ENCODE measurements at regions not wholly inside any gene's neighbourhood (a gene's known extent, or its start where the extent isn't known, plus 50 kb on each side); places are given as distances from the start of the nearest gene placed in this dataset.
"Not testable (repeated sequence)": the region's sequence is repeated elsewhere in the genome, so short reads cannot be mapped to it uniquely, and the experiment has no call there.

DNA sequence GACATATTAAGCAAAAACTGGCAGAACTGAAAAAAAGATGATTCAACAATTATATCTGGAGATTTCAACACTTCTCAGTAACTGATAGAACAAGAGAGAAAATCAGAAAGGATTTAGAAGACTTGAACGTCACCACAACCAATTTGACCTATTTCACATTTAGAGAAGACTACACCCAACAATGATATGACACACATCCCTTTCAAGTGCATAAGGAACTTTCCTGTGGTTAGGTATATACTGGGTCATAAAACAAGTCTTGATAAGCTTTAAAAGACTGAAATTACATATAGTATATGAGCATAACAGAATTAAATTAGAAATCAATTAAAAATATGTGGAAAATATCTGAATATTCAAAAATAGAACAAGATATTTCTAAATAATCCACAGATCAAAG is 201.2 kb upstream of the HAND2 start:
- no peak overlapping the region for H3K27ac Mint-ChIP-seq
- H3K9me3 Mint-ChIP-seq = peaks cover 0 to 8% (median 6%) of the 10 kb centered on the region in 5 donors
- no peak overlapping the region for H3K4me3 Mint-ChIP-seq
- no peak for DNase-seq
- Histone ChIP-seq H3K9me3 (ENCODE audit: low read length) (no peaks in the 10 kb centered on the region), H3K36me3 (ENCODE audit: insufficient read depth, low read length) (no peaks in the 10 kb centered on the region), H3K4me1 (ENCODE audit: insufficient read depth, low read length) (no peaks in the 10 kb centered on the region), H3K4me3 (ENCODE audit: low read length) (no peak overlapping the region), H3K27me3 (ENCODE audit: insufficient read depth, low read length, poor library complexity, severe bottlenecking) (no peaks in the 10 kb centered on the region), H3K27ac (ENCODE audit: low read depth, low read length) (no peak overlapping the region)
- H3K36me3 Mint-ChIP-seq = peaks cover 0 to 3% (median 0%) of the 10 kb centered on the region in 3 donors
- ChIA-PET POLR2A (no interaction called here), CTCF (no interaction called here)
- no peaks in the 10 kb centered on the region for H3K4me1 Mint-ChIP-seq
- H3K27me3 Mint-ChIP-seq = peaks cover 0 to 4% of the 10 kb centered on the region in 2 donors

DNA sequence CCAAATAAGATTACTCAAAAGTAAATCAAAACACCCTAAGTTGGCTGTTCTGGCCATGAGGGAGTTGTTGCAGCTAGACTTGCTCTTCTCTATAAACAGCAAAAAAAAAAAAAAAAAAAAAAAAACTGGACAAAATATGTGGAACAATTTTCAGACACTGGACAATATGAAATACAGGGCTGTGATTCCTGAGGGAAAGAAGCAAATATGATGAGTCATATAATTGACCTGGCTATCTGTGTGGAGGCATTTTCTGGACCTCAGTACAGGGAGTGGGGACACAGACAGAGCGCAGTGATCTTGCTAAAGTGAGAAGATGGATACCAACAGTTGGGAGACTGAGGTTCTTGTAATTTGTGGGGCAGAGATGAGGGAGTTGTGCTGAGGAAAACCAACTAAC is 192.0 kb upstream of the HAND2 start:
- DNase-seq = no peak
- ChIA-PET CTCF (no interaction called here), POLR2A (no interaction called here)
- H3K36me3 Mint-ChIP-seq = peaks cover 0 to 3% (median 0%) of the 10 kb centered on the region in 3 donors
- Histone ChIP-seq H3K4me3 (ENCODE audit: low read length) (no peak overlapping the region), H3K4me1 (ENCODE audit: insufficient read depth, low read length) (no peaks in the 10 kb centered on the region), H3K36me3 (ENCODE audit: insufficient read depth, low read length) (no peaks in the 10 kb centered on the region), H3K9me3 (ENCODE audit: low read length) (no peaks in the 10 kb centered on the region), H3K27ac (ENCODE audit: low read depth, low read length) (no peak overlapping the region), H3K27me3 (ENCODE audit: insufficient read depth, low read length, poor library complexity, severe bottlenecking) (no peaks in the 10 kb centered on the region)
- peaks cover 0 to 2% of the 10 kb centered on the region in 2 donors for H3K27me3 Mint-ChIP-seq
- H3K9me3 Mint-ChIP-seq = peaks cover 11 to 20% (median 16%) of the 10 kb centered on the region in 5 donors
- no peaks in the 10 kb centered on the region for H3K4me1 Mint-ChIP-seq
- H3K27ac Mint-ChIP-seq = no peak overlapping the region
- H3K4me3 Mint-ChIP-seq = no peak overlapping the region

DNA sequence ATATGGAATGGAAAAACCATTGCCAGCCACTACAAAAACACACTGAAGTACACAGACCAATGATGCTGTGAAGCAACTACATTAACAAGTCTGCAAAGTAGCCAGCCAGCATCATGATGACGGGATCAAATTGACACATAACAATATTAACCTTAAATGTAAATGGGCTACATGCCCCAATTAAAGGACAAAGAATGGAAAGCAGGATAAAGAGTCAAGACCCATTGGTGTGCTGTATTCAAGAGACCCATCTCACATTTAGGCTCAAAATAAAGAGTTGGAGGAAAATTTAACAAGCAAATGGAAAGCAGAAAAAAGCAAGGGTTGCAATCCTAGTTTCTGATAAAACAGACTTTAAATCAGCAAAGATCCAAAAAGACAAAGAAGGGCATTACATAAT is 188.5 kb upstream of the HAND2 start:
- peaks cover 11 to 20% (median 15%) of the 10 kb centered on the region in 5 donors for H3K9me3 Mint-ChIP-seq
- DNase-seq; H3K4me3 Mint-ChIP-seq; H3K27ac ChIP-seq (ENCODE audit: low read depth, low read length); H3K9me3 ChIP-seq (ENCODE audit: low read length); H3K27ac Mint-ChIP-seq; H3K27me3 ChIP-seq (ENCODE audit: insufficient read depth, low read length, poor library complexity, severe bottlenecking); H3K36me3 Mint-ChIP-seq; CTCF ChIA-PET; H3K36me3 ChIP-seq (ENCODE audit: insufficient read depth, low read length); POLR2A ChIA-PET; H3K4me1 ChIP-seq (ENCODE audit: insufficient read depth, low read length); H3K27me3 Mint-ChIP-seq; H3K4me1 Mint-ChIP-seq; H3K4me3 ChIP-seq (ENCODE audit: low read length): not testable (repeated sequence)

DNA sequence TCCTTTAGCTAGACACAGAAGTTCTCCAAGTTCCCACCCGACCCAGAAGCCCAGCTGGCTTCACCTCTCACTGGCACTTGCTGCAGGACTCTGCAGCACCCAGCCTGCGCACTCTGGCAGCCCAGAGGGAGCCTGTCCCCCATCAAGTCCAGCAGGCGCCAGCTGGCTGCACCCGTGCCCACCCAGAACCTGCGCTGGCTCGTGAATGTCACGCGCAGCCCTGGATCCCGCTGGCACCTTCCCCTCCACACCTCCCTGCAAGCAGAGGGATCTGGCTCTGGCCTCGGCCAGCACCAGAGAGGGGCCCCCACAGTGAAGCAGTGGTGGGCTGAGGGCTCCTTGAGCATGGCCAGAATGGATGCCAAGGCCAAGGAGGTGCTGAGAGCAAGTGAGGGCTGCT is 187.6 kb upstream of the HAND2 start:
- H3K4me3 Mint-ChIP-seq = no peak overlapping the region
- POLR2A ChIA-PET = no interaction called here
- CTCF ChIA-PET = no interaction called here
- no peaks in the 10 kb centered on the region for H3K36me3 ChIP-seq (ENCODE audit: insufficient read depth, low read length)
- peaks cover 11 to 18% (median 15%) of the 10 kb centered on the region in 5 donors for H3K9me3 Mint-ChIP-seq
- no peak overlapping the region for H3K27ac Mint-ChIP-seq
- no peaks in the 10 kb centered on the region for H3K9me3 ChIP-seq (ENCODE audit: low read length)
- H3K27me3 Mint-ChIP-seq = no peaks in the 10 kb centered on the region
- H3K27me3 ChIP-seq (ENCODE audit: insufficient read depth, low read length, poor library complexity, severe bottlenecking) = no peaks in the 10 kb centered on the region
- no peaks in the 10 kb centered on the region for H3K36me3 Mint-ChIP-seq
- H3K4me1 Mint-ChIP-seq = no peaks in the 10 kb centered on the region
- no peaks in the 10 kb centered on the region for H3K4me1 ChIP-seq (ENCODE audit: insufficient read depth, low read length)
- no peak overlapping the region for H3K27ac ChIP-seq (ENCODE audit: low read depth, low read length)
- DNase-seq = no peak
- H3K4me3 ChIP-seq (ENCODE audit: low read length) = no peak overlapping the region

DNA sequence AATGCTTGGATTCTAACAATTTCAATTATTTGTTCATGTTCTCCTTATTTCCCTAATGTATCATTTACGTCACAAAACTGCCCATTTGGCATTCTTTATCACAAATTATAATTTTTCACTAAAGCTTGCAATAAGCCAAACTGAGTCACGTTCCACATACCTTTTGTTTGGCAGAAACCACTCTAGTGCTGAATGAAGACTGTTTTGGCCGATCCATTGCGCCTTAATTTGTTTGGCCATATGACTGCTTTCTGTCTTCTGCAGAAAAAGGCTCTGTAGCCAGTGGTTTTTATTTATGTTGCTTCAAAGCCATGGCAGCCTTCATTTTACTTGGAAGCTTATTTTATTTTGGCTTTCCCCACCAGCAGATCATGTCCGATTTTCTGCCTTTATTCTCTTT is 184.4 kb upstream of the HAND2 start:
- H3K27ac ChIP-seq (ENCODE audit: low read depth, low read length) = no peak overlapping the region
- Mint-ChIP-seq H3K27me3 (no peaks in the 10 kb centered on the region), H3K4me1 (no peaks in the 10 kb centered on the region), H3K27ac (no peak overlapping the region), H3K4me3 (no peak overlapping the region), H3K36me3 (no peaks in the 10 kb centered on the region), H3K9me3 (peaks cover 9 to 18% (median 10%) of the 10 kb centered on the region in 5 donors)
- H3K4me1 ChIP-seq (ENCODE audit: insufficient read depth, low read length) = no peaks in the 10 kb centered on the region
- CTCF ChIA-PET = no interaction called here
- H3K4me3 ChIP-seq (ENCODE audit: low read length) = no peak overlapping the region
- no peak for DNase-seq
- no peaks in the 10 kb centered on the region for H3K27me3 ChIP-seq (ENCODE audit: insufficient read depth, low read length, poor library complexity, severe bottlenecking)
- no peaks in the 10 kb centered on the region for H3K36me3 ChIP-seq (ENCODE audit: insufficient read depth, low read length)
- POLR2A ChIA-PET = no interaction called here
- H3K9me3 ChIP-seq (ENCODE audit: low read length) = no peaks in the 10 kb centered on the region

DNA sequence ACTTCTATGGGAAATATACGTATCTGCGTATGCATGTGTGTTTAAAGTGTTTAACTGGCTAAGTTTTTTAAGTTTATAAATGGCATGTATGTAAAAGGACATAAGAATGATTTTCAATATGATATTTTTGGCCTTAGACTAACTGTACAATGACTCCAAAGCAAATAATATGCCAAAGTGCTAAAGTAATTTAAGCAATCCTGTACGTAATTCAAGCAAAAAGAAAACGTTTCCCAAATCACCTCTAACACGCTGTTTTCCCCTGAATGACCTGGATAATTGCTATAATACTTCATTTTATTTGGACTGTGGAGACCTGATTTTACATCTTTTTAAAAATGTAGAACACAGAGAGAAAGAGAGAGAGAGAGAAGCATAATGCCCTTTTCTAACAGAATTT is 183.0 kb upstream of the HAND2 start:
- H3K4me3 ChIP-seq (ENCODE audit: low read length) = no peak overlapping the region
- Mint-ChIP-seq H3K9me3 (peaks cover 0 to 12% (median 4%) of the 10 kb centered on the region in 5 donors), H3K27me3 (no peaks in the 10 kb centered on the region), H3K36me3 (no peaks in the 10 kb centered on the region), H3K4me1 (no peaks in the 10 kb centered on the region), H3K4me3 (no peak overlapping the region), H3K27ac (no peak overlapping the region)
- ChIA-PET POLR2A (no interaction called here), CTCF (no interaction called here)
- no peak for DNase-seq
- no peaks in the 10 kb centered on the region for H3K4me1 ChIP-seq (ENCODE audit: insufficient read depth, low read length)
- no peaks in the 10 kb centered on the region for H3K9me3 ChIP-seq (ENCODE audit: low read length)
- H3K27ac ChIP-seq (ENCODE audit: low read depth, low read length) = no peak overlapping the region
- no peaks in the 10 kb centered on the region for H3K36me3 ChIP-seq (ENCODE audit: insufficient read depth, low read length)
- no peaks in the 10 kb centered on the region for H3K27me3 ChIP-seq (ENCODE audit: insufficient read depth, low read length, poor library complexity, severe bottlenecking)

DNA sequence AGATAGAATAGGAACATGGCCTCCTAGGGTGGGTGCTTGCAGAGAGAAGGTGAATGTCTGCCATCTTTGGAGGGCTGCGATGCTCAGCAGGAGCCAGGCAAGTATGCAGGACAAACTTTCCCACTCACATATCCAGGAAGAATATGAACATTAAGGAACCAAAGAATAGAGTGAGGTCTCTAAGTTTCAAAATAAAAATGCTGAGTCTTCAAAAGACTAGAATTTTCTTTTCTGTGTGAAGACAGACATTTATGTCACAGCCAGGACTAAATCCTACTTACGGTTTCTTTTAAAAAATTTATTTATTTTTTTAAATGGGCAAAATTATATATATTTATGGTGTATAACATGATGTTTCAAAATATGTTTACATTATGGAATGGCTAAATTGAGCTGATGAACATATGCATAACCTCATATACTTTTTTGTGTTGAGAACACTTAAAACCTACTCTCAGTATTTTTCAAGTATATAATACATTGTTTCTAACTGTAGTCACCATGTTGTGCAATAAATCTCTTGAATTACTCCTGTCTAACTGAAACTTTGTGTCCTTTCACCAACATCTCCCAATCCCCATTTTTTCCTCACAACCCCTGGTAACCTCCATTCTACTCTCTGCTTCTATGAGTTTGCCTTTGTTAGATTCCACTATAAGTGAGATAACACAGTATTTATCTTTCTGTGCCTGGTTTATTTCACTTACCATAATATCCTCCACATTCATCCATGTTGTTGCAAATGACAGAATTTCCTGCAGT is 177.8 kb upstream of the HAND2 start:
- POLR2A ChIA-PET = no interaction called here
- H3K27ac ChIP-seq (ENCODE audit: low read depth, low read length) = no peak overlapping the region

DNA sequence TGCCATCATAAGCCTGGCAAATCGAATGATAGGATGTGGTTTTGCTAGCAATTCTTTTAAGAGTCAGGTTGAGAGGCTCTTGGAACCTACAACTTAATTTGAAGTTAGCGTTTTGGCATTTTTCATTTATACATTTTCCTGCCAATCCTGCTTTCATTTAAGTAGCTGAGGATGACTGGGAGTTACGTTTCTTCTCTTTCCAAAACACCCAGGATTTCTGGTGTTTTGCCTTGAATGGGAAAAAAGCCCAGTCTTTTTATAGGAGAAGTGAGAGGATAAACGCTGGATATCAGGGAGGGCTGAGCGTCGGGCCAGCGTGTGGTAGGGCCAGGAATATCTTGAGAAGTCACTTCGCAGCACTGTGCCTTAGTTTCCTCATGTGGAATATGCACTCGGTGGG is 174.2 kb upstream of the HAND2 start:
- Mint-ChIP-seq H3K27me3 (no peaks in the 10 kb centered on the region), H3K4me1 (no peaks in the 10 kb centered on the region), H3K27ac (no peak overlapping the region), H3K9me3 (no peaks in the 10 kb centered on the region), H3K36me3 (no peaks in the 10 kb centered on the region), H3K4me3 (no peak overlapping the region)
- Histone ChIP-seq H3K27me3 (ENCODE audit: insufficient read depth, low read length, poor library complexity, severe bottlenecking) (no peaks in the 10 kb centered on the region), H3K36me3 (ENCODE audit: insufficient read depth, low read length) (no peaks in the 10 kb centered on the region), H3K4me3 (ENCODE audit: low read length) (no peak overlapping the region), H3K9me3 (ENCODE audit: low read length) (no peaks in the 10 kb centered on the region), H3K4me1 (ENCODE audit: insufficient read depth, low read length) (no peaks in the 10 kb centered on the region), H3K27ac (ENCODE audit: low read depth, low read length) (no peak overlapping the region)
- ChIA-PET POLR2A (no interaction called here), CTCF (no interaction called here)
- DNase-seq = no peak

More for the DNA sequence above, 177.8 kb upstream of the HAND2 start:
- no peak overlapping the region for H3K4me3 Mint-ChIP-seq
- no peaks in the 10 kb centered on the region for H3K4me1 Mint-ChIP-seq
- Histone ChIP-seq H3K27me3 (ENCODE audit: insufficient read depth, low read length, poor library complexity, severe bottlenecking) (no peaks in the 10 kb centered on the region), H3K4me1 (ENCODE audit: insufficient read depth, low read length) (no peaks in the 10 kb centered on the region), H3K36me3 (ENCODE audit: insufficient read depth, low read length) (no peaks in the 10 kb centered on the region), H3K4me3 (ENCODE audit: low read length) (no peak overlapping the region), H3K9me3 (ENCODE audit: low read length) (no peaks in the 10 kb centered on the region)
- CTCF ChIA-PET = no interaction called here
- H3K9me3 Mint-ChIP-seq = peaks cover 0 to 4% (median 0%) of the 10 kb centered on the region in 5 donors
- no peak overlapping the region for H3K27ac Mint-ChIP-seq
- no peaks in the 10 kb centered on the region for H3K27me3 Mint-ChIP-seq
- no peaks in the 10 kb centered on the region for H3K36me3 Mint-ChIP-seq
- DNase-seq = no peak

DNA sequence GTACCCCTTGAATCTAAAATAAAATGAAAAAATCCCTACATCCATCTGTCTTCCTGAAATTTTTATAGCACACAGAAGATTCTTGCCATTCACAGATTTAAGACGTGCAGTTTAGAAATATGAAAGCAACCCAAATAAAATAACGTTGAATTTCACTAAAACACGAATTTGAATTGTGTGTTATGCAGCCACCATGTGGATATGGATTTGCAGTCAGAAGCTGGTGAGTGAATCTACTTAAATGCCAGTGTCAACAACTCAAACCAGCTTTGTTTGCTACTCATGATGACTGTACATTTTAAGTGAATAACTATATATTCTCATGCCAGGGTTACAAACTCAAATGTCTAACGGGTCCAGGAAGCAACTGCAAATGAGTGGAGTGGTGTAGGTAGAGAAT is 173.0 kb upstream of the HAND2 start:
- H3K9me3 ChIP-seq (ENCODE audit: low read length) = no peaks in the 10 kb centered on the region
- H3K27me3 ChIP-seq (ENCODE audit: insufficient read depth, low read length, poor library complexity, severe bottlenecking) = no peaks in the 10 kb centered on the region
- Mint-ChIP-seq H3K27ac (no peak overlapping the region), H3K4me1 (no peaks in the 10 kb centered on the region), H3K4me3 (no peak overlapping the region), H3K9me3 (no peaks in the 10 kb centered on the region), H3K36me3 (no peaks in the 10 kb centered on the region), H3K27me3 (no peaks in the 10 kb centered on the region)
- no peaks in the 10 kb centered on the region for H3K4me1 ChIP-seq (ENCODE audit: insufficient read depth, low read length)
- no peak overlapping the region for H3K4me3 ChIP-seq (ENCODE audit: low read length)
- ChIA-PET CTCF (no interaction called here), POLR2A (no interaction called here)
- H3K36me3 ChIP-seq (ENCODE audit: insufficient read depth, low read length) = no peaks in the 10 kb centered on the region
- no peak for DNase-seq
- no peak overlapping the region for H3K27ac ChIP-seq (ENCODE audit: low read depth, low read length)
